Right forelimb (tissue), 1 donor: ENCODE measurements at regions not wholly inside any gene's neighbourhood (a gene's known extent, or its start where the extent isn't known, plus 50 kb on each side); places are given as distances from the start of the nearest gene placed in this dataset.
"Not testable (repeated sequence)": the region's sequence is repeated elsewhere in the genome, so short reads cannot be mapped to it uniquely, and the experiment has no call there.

Experiments used
- DNase-seq: peaks from one replicate; pipeline ENCODE4 v3.0.0-alpha.2; 2018

GRCh38 chr4:60934566-60935295 lies 265.4 kb upstream of the ADGRL3 start:
- DNase-seq: no peak

GRCh38 chr4:60938181-60938580 lies 261.9 kb upstream of the ADGRL3 start:
- no peak for DNase-seq

DNA sequence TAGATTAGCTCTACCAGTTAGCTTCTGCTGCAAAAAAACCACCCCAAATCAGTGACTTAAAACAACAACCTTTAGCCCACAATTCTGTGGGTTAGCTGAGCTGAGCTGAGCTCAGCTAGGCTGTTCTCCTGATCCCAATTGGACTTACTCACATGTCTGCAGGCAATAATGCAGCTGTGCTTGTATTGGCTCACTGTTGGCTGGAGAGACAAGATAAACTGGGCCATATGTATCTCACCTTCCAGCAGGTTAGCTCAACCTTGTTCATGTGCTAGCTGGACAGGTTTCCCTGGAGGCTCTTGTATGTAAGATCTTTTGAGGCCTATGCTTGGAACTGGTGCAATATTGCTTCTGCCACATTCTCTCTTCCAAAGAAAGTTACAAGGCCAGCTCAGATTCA lies 261.5 kb upstream of the ADGRL3 start:
- no peak for DNase-seq

- DNase-seq: no peak
Measured at GRCh38 chr4:60944060-60944459, 256.1 kb upstream of the ADGRL3 start.

GRCh38 chr4:60945641-60946040 lies 254.5 kb upstream of the ADGRL3 start:
- DNase-seq: no peak

GRCh38 chr4:60948008-60948407 lies 252.1 kb upstream of the ADGRL3 start:
- no peak for DNase-seq

DNA sequence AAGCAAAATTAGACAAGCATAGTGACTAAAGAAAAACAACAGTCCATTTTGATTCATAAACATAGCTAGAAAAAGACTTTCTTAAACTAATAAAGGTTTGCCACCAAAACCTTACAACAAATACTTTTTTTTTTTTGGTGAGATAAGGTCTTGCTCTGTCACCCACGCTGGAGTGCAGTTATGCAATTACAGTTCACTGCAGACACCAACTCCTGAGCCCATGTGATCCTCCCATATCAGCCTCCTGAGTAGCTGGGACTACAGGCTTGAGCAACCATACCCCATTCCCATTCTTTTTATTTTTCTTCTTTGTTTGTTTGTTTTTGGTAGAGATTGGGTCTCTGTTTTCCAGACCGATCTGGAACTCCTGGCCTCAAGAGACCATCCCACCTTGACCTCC lies 247.2 kb upstream of the ADGRL3 start:
- DNase-seq: no peak

DNA sequence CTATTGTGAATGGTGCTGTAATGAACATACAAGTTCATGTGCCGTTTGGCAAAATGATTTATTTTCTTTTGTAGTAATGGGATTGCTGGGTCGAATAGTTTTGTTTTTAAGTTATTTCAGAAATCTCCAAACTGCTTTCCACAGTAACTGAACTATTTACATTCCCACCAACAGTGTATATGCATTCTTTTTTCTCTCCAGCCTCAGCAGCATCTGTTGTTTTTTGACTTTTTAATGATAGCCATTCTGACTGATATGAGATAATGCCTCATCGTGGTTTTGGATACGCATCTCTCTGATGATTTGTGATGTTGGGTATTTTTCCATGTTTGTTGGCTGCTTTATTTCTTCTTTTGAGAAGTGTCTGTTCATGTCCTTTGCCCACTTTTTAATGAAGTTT lies 246.3 kb upstream of the ADGRL3 start:
- no peak for DNase-seq

- no peak for DNase-seq
Measured at GRCh38 chr4:60962286-60962685, 237.8 kb upstream of the ADGRL3 start.

DNA sequence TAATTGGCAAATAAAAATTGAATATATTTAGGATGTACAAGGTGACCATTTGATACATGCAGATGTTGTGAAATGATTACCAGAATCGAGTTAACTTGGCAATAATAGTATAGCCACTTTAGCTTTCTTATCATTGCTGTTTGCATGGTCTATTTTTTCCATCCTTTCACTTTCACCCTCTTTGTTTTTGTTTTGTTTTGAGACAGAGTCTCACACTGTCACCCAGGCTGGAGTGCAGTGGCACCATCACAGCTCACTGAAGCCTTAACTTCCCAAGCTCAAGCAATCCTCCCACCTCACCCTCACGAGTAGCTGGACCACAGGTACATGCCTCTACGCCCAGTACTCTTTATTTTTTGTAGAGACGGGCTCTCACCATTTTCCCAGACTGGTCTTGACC lies 218.6 kb upstream of the ADGRL3 start:
- DNase-seq: no peak

- no peak for DNase-seq
Measured at GRCh38 chr4:60989141-60989540, 211.0 kb upstream of the ADGRL3 start.

DNA sequence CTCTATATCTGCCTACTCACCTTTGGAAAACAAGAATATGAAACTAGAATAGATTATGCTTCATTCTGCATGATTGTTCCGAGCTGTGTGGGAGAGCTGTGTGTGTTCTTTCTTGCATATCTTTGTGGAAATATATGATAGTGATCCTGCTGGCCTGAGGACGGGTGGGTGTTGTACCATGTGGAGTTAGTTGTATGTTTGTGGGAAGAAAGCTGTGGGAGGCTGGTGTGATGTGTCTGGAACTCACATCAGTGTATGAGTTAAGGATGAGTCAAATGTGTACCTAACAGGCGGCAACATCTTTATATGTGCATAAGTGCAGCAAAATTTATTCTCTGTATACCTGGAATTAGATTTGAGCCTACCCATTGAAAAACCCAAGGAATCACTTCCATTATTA lies 208.1 kb upstream of the ADGRL3 start:
- DNase-seq: no peak

DNA sequence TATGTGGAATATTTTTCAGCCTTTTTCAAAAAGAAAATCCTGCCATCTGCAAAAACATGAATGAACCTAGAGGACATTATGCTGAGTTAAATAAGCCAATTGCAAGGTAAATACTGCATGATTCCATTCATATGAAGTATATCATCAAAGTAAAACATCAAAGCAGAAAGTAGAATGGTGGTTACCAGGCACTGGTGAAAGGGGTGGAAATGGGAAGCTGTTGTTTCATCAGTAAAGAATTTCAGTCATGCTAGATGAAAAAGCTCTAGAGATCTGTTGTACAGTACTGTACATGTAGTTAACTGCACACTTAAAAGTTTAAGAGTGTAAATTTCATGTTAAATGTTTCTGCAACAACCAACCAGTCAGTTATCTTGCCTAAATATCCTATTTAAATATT lies 196.8 kb upstream of the ADGRL3 start:
- no peak for DNase-seq

DNA sequence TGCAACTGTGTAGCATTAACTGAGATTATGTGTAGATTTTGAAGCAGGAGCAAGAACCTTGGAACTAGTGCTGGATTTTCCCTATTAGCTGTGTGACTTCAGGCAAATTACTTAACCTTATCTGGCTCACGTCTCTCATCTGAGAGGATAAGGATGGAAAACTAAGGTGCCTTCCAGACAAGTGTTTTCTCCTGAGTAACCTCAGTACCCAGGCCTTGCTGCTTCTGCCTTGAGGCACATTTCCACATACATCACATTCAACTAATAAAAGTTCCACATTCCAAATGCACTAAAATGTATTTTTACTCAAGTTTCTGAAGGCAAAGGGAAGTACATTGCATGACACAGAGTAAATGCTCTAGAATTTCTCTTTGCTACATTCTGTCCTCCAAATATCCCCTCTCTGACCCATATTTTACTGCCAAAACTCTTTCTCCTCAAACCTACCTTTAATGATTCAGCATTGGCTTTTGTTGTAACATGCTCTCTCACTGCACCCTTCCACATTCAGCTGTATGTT lies 195.4 kb upstream of the ADGRL3 start:
- DNase-seq: no peak

DNA sequence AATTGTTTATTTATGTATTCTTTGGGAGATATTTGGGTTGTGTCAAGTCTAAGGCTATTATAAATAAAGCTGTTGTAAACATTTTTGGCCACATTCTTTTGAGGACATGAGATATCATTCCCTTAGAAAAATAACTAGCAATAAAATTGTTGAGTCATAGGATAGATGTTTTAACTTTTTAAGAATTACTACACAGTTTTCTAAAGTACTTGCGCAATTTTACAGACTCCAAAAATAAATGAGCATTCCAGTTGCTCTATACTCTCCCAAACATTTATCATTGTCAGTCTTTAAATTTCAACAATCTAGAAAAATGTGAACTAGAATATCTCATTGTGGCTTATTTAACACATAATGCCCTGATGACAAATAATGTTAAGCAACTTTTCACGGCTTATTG lies 189.1 kb upstream of the ADGRL3 start:
- no peak for DNase-seq

DNA sequence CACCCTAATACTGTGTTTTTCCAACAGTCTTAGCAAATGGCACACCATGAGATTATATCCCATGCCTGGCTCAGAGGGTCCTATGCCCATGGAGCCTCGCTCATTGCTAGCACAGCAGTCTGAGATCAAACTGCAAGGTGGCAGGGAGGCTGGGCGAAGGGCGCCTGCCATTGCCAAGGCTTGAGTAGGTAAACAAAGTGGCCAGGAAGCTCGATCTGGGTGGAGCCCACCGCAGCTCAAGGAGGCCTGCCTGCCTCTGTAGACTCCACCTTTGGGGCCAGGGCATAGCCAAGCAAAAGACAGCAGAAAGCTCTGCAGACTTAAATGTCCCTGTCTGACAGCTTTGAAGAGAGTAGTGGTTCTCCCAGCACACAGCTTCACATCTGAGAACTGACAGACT lies 188.2 kb upstream of the ADGRL3 start:
- not testable (repeated sequence) for DNase-seq

DNA sequence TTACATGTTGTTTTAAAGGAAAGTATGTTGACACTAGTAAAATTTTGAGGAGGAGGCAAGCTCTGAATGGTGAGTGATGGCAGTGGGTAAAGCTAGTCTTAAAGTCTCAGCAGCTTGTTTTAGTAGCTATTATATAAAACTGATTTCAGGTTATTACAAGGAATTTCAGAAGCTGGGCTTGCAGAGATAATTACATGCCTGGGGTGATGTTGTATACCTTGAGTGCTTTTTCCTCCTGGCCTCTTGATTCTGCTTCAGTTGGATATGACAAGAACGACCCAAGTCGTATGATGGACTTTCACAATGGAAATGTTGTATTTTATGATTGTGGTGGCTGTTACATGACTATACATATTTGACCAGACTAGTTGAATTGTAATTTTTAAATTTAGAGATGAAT lies 175.5 kb upstream of the ADGRL3 start:
- DNase-seq: no peak

DNA sequence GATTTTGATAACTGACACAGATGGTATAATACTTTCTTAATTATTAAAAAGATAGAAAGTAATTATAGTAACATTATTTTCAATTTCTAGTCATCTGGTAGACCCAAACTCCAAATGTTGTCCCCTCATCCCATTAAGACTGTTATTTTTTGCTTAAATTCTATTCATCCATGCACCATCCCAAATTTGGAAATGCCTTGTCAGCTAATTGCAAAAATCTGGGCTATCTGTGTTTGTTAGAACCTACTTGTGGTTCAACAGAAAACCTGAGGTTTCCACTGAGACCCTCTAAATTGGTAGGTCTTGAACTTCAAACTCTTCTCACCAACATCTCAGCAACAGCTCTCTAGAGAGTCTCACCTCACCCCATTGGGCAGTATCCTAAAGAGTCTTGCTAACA lies 172.2 kb upstream of the ADGRL3 start:
- DNase-seq: no peak

GRCh38 chr4:61036071-61036684 lies 163.9 kb upstream of the ADGRL3 start:
- no peak for DNase-seq

DNA sequence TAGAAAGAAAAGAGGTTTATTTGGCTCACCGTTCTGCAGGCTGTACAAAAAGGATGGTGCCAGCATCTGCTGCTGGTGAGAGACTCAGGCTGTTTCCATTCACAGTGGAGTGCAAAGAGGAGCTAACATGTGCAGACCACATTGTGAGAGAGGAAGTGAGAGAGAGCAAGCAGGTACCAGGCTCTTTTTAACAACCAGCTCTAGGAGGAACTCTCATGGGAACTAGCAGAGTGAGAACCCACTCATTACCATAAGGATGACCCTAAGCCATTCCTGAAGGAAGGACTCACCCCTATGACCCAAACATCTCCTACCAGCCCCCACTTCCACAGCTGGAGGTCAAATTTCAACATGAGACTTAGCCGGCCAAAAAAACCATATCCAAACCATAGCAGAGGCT lies 158.6 kb upstream of the ADGRL3 start:
- no peak for DNase-seq

DNA sequence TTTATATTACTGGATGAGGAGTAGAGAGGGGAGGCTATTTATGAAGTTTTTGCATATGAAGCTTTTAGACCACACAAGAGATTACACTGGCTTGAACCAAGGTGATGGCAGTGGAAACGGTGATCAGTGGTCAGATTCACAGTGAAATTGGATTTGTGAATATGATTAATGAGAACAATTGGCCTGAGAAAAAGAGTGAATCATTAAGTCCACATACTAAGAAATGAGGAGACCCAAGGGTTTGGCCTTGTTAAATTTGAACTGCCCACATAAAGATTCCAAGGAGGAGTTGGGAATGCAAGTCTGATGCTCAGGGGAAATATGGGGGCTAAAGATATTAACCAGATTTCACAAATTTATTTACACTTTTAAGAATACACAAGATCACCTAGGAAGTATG lies 155.3 kb upstream of the ADGRL3 start:
- no peak for DNase-seq

DNA sequence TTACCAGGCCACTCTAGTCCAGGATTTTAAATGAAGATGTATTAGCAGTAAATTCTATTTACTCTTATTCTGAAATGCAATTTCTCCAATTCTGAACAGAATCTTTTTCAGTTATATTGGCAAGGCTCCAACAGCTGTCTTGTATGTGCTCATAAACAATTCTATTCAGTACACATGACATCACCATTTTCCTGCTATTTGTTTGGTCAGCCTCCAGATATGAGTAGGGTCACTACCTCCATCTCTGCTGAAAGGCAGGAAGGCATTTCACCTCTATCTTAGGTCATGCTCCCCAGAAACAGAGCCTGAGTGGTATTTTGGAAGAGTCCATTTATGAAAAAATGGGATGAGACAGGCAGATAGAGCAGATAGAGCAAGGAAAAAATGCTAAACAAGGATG lies 151.1 kb upstream of the ADGRL3 start:
- no peak for DNase-seq

DNA sequence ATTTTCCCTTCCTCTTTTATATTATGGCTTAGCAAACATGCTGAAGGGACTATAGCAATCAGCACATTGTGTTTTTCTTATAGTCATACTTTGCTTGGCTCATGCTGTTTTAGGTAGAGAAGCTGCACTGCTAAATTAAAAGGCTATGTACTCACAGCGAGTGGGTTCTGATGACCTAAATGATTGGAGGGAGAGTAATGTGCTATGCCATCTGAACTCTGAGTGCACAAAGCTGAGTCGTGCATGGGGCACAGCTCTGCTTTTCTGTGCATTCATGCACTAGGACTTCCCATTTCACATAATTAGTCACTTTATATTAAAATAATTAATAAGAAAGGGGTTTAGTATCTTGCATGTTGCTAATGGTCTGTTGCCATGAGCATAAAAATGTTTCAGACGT lies 132.7 kb upstream of the ADGRL3 start:
- DNase-seq: no peak

DNA sequence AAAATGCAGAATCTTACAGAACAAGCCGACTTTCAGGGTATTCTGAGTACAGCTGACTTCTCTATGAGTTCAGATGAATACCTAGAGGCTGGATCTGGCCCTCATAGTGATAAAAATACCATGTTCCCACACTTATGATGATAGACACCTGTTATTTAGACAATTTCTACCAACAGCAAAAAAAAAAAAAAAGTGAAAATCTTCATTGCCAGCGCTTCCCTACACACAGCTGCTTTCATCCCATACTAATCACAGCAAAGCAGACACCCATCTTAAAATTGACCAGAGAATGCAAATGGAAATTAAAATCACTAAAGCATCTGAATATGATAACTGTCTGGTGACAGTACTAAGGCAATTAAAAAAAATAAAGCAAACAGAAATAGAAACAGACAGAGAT lies 132.1 kb upstream of the ADGRL3 start:
- no peak for DNase-seq

GRCh38 chr4:61068745-61069144 lies 131.4 kb upstream of the ADGRL3 start:
- DNase-seq: no peak
